Rectal smooth muscle tissue (tissue), 1 donor: ENCODE measurements at regions not wholly inside any gene's neighbourhood (a gene's known extent, or its start where the extent isn't known, plus 50 kb on each side); places are given as distances from the start of the nearest gene placed in this dataset.

ENCODE experiments used
- H3K27ac ChIP-seq: one replicate; pipeline ENCODE4 v1.7.0; 2013; ENCODE audit warnings: low read depth, low read length, inconsistent platforms
- H3K27me3 ChIP-seq: one replicate; pipeline ENCODE4 v1.7.0; 2013; ENCODE audit warnings: low read length; ENCODE audit not compliant: control insufficient read depth, insufficient read depth
- H3K36me3 ChIP-seq: one replicate; pipeline ENCODE4 v1.7.0; 2013; ENCODE audit warnings: low read length; ENCODE audit not compliant: control insufficient read depth, insufficient read depth
- H3K4me1 ChIP-seq: one replicate; pipeline ENCODE4 v1.7.0; 2013; ENCODE audit warnings: low read length; ENCODE audit not compliant: control insufficient read depth, insufficient read depth
- H3K4me3 ChIP-seq: one replicate; pipeline ENCODE4 v1.7.0; 2013; ENCODE audit warnings: low read length
- H3K9ac ChIP-seq: one replicate; pipeline ENCODE4 v1.7.0; 2013; ENCODE audit warnings: low read length

DNA sequence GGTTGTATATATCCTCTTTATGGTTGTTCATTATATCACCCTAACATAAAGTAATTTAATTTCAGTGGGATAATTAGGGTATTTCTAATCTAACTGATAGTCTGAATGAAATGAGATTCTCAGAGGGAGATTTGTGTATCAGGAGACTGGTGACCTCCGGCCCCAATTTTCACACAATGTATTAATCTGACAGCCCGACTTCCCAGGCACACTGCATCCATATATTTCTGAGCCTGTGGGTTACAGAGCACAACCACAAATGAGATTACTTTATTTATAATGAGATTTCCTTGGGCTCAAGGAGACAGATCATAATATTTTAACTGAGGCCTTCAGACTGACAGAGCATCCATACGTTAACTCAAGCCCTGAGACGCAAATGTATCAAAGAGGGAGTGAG is 125.9 kb downstream of the RCN1 start:
- Histone ChIP-seq H3K4me3 (no peak overlapping the region), H3K36me3 (no peaks in the 10 kb centered on the region), H3K27ac (no peak overlapping the region), H3K9ac (no peak overlapping the region), H3K27me3 (no peaks in the 10 kb centered on the region), H3K4me1 (no peaks in the 10 kb centered on the region)

DNA sequence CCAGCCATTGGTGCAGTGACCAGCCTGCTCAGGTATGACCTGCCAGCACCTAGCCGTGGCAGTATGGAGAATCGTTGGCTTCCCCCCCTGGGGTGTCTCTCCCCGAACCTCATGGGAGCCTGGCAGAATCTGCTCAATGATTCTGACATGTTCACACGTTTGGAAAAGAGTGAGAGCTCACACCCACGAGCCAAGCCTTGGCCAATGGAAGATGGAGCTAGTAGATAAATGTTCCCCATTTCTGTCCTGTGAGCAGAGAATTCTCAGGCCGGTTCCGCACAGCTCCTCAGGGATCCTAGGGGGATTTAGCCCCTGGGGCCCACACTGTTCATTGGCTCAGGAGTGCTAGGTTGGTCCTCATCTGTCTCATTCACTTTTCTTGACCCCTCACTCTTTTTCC is 128.4 kb downstream of the RCN1 start:
- Histone ChIP-seq H3K4me1 (no peaks in the 10 kb centered on the region), H3K36me3 (no peaks in the 10 kb centered on the region), H3K4me3 (no peak overlapping the region), H3K27me3 (no peaks in the 10 kb centered on the region), H3K9ac (no peak overlapping the region), H3K27ac (no peak overlapping the region)

DNA sequence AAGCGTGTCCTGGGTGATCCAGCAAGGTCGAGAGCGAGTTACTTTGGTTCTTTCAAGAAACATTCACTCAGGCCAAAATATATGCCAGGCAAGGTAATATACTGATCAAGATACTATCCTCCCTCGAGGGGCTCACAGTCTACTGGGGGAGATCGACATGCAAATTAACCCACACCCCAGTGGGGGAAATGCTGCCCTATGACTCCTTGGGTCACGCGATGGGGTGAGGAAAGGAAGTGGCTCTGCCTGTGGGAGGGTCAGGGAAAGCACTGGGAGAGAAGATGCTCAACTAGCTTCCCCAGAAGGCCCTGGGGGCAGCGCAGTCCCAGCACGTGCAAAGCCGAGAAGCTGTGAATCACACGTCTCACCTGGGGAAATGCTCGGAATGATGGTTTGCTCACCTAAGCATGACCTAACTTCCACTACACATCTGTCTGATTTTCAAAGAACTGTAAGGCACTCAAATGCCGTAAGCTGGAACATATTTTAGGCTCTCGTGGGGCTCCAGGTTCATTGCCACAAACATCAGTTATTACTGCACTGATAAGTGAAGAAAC is 130.7 kb downstream of the RCN1 start:
- H3K36me3 ChIP-seq = no peaks in the 10 kb centered on the region
- no peaks in the 10 kb centered on the region for H3K27me3 ChIP-seq
- H3K4me3 ChIP-seq = no peak overlapping the region
- H3K4me1 ChIP-seq = no peaks in the 10 kb centered on the region
- H3K27ac ChIP-seq = no peak overlapping the region
- no peak overlapping the region for H3K9ac ChIP-seq

DNA sequence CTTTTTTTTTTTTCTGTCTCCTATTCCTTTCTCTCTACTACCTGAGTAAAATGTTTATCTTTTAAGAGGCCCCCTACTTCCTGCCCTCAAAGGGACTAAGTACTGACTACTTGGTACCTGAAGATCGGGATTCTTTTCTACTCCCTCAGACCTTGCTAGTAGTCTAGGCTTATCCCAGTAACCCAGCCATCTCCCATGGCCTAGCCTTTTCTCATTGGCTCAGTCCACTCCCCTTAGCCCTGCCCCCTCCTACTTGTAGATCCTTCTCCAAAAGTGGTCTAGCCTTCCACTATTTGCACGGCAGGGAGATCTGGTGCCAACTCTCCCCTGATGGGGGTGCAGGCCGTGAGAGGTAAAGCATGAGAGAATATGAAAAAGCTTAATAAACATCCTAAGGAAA is 133.7 kb downstream of the RCN1 start:
- no peak overlapping the region for H3K9ac ChIP-seq
- no peaks in the 10 kb centered on the region for H3K4me1 ChIP-seq
- no peak overlapping the region for H3K4me3 ChIP-seq
- no peaks in the 10 kb centered on the region for H3K36me3 ChIP-seq
- H3K27ac ChIP-seq = no peak overlapping the region
- H3K27me3 ChIP-seq = no peaks in the 10 kb centered on the region

DNA sequence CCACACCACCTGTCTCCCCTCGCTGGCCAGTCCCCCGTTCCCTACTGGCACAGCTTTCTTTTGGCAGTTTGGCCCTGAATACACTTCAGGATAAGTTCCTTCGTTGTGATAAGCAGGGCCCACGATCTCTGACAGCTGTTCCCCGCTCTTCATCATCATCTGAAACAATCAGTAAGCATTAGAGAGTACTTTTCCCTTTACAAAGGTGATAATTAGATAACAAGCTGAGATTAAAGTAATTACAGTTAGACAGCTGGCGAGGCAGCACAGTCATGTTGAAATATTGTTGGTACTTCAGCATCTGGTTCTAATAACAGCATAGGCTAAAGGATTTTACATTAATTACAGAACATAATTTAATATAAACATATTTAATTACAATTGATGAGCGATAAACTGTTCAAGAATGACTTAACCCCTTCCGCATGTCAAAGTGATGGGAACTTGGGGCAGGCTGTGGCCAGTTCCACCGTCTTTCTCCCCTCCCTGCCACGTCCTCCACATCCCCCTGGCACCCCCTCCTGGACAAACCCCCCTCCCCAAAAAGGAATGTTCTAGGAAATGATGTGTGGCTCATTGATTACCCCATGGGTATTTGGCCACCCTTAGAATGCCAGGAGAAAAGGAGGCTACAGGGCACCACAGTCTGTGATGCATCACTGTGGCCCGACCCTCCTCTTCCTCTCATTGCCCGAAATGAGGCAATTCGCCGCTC is 134.9 kb downstream of the RCN1 start:
- Histone ChIP-seq H3K27me3 (no peaks in the 10 kb centered on the region), H3K4me1 (no peaks in the 10 kb centered on the region)

DNA sequence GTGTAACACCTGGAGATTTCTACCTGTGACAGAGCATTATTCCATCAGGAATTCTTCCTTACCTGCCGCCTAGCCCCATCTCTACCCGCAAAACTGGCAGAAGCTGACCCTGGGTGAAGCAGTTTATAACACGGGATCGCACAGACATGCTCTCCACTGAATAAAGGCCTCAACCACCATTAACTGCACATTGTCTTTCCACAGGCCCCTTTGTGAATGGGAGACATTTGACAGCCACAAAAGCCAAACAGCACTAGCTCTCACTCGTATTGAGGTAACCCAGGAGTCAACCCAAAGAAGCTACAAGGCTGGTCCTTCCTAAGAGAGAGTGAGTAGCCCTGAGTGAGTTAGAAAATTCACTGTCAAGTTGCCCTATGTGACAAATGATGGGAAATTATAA is 135.6 kb downstream of the RCN1 start:
- no peak overlapping the region for H3K9ac ChIP-seq
- no peaks in the 10 kb centered on the region for H3K27me3 ChIP-seq
- H3K4me3 ChIP-seq = no peak overlapping the region
- H3K4me1 ChIP-seq = no peaks in the 10 kb centered on the region
- no peaks in the 10 kb centered on the region for H3K36me3 ChIP-seq
- no peak overlapping the region for H3K27ac ChIP-seq

More for the DNA sequence above, 134.9 kb downstream of the RCN1 start:
- no peak overlapping the region for H3K9ac ChIP-seq
- no peak overlapping the region for H3K27ac ChIP-seq
- no peak overlapping the region for H3K4me3 ChIP-seq
- H3K36me3 ChIP-seq = no peaks in the 10 kb centered on the region

DNA sequence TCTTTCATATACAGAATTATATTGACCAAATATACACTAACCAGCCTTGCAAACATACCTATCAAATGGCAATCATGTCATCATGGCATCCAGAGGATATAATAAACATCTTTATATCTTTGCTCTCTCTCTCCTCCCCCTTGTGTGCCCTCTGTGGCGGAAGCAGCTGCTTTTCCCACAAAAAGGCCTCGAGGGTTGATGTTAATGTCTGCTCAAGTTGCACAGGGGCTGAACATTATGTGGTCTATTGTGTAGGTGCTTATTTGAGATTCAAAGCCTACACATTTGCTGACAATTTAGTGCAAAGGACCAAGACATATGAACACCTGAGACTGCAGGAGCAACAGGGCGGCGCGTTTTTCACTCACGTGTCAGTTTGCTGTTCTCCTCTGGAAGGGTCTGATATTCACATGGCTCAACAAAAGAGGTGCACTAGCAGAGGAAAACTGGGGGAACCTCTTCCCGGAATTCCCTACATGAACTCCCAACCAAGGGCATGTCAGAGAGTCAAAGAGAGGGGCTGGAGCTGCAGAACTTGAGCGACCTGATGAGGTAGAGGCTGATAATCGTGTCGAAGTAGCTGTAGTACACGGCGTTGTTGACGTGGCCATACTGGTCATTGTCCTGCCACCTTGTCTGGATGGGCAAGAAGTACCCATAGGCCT is 138.8 kb downstream of the RCN1 start:
- H3K9ac ChIP-seq = no peak overlapping the region

DNA sequence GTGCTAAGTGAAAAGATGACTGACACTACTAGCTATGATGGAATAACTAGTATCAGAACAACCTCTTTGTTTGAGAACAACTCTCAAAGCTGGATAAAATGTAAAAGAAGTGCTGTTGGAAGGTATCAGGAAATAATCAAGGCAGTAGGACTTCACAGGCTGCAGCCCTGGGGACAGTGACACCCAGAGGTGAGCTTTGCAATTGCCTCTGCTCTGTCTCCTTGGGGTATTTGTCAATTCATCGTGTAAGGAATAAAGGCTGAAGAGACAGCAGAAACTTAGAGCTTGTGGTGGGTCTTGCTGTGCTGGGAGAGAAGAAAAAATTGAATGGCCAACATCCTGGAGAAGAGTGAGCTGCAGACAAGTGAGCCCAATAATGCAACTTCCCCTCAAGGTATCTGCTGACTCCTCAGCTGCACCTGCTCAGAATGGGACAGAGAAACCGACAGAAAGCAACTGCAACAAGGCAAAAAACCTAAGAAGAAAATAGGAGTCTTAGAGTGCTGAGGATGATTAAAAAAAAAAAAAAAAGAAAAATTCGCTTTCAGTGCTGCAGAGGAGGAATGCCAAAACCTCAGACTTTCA is 141.1 kb downstream of the RCN1 start:
- H3K9ac ChIP-seq = no peak overlapping the region
- H3K36me3 ChIP-seq = no peaks in the 10 kb centered on the region
- no peak overlapping the region for H3K4me3 ChIP-seq
- no peaks in the 10 kb centered on the region for H3K4me1 ChIP-seq
- H3K27ac ChIP-seq = no peak overlapping the region
- H3K27me3 ChIP-seq = no peaks in the 10 kb centered on the region

More for the DNA sequence above, 138.8 kb downstream of the RCN1 start:
- H3K27me3 ChIP-seq = no peaks in the 10 kb centered on the region
- H3K4me3 ChIP-seq = no peak overlapping the region
- H3K36me3 ChIP-seq = no peaks in the 10 kb centered on the region
- H3K4me1 ChIP-seq = no peaks in the 10 kb centered on the region
- H3K27ac ChIP-seq = no peak overlapping the region

DNA sequence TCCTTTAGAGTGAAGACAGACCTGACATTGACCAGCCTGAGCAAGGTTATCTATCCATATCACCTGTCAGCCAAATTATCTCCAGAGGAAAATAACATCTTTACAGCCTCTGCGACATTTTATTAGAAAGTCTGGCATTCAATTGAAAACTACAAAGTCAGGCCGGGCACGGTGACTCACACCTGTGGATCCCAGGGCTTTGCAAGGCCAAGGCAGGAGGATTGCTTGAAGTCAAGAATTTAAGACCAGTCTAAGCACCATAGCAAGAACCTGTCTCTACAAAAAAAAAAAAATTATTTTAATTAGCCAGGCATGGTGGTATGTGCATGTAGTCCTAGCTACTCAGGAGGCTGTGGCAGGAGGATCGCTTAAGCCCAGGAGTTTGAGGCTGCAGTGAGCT is 141.6 kb downstream of the RCN1 start:
- Histone ChIP-seq H3K27ac (no peak overlapping the region), H3K27me3 (no peaks in the 10 kb centered on the region), H3K36me3 (no peaks in the 10 kb centered on the region), H3K4me3 (no peak overlapping the region), H3K9ac (no peak overlapping the region), H3K4me1 (no peaks in the 10 kb centered on the region)

DNA sequence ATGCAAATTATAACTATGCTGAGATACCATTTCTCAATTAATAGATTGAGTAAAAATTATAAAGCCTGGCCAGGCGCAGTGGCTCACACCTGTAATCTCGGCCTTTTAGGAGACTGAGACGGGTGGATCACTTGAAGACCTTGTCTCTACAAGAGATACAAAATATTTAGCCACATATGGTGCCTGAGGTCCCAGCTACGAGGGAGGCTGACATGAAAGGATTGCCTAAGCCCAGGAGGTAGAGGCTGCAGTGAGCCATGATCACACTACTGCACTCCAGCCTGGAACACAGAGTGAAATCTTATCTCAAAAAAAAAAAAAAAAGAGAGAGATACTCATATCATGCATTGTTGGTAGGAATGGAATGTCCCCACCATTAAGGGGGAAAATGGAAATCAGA is 142.4 kb downstream of the RCN1 start:
- no peaks in the 10 kb centered on the region for H3K36me3 ChIP-seq
- no peaks in the 10 kb centered on the region for H3K4me1 ChIP-seq
- no peak overlapping the region for H3K27ac ChIP-seq
- H3K27me3 ChIP-seq = no peaks in the 10 kb centered on the region
- H3K9ac ChIP-seq = no peak overlapping the region
- H3K4me3 ChIP-seq = no peak overlapping the region

DNA sequence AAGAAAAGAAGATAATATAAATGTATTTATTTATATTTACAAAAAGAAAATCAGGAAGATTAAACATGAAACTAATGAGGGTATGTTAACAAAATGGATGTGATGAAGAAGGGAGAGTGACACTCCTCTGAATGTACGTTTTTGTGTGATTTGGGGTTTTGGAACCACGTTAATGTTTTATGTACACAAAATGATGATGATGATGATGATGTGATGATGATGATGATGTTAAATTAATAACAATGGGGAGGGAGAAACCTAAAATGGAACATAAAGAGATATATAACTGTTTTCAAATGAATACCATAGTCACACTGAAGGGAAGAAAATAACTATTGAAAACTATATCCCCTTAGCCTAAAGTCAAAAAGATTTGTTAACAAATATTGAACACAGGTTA is 143.1 kb downstream of the RCN1 start:
- H3K9ac ChIP-seq = no peak overlapping the region
- no peaks in the 10 kb centered on the region for H3K4me1 ChIP-seq
- H3K36me3 ChIP-seq = no peaks in the 10 kb centered on the region
- no peak overlapping the region for H3K4me3 ChIP-seq
- H3K27me3 ChIP-seq = no peaks in the 10 kb centered on the region
- no peak overlapping the region for H3K27ac ChIP-seq

DNA sequence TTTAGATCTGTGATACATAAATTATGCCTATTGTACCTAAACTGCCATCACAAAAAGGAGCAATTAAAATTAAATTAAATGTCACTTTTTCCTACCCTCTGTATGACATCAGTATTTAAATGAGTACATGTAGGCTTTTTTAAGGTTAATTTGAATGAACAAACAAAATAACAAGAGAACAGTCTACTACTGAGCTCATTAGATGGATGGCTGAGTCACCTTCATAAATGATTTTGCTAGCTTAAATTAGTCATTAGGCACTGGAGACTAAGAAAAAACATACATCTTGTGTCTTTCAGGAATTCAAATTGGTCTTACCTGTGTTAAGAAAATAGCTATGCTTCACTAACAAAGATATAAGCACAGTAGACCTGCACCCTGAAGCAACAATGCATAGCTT is 153.6 kb downstream of the RCN1 start:
- Histone ChIP-seq H3K4me1 (no peaks in the 10 kb centered on the region), H3K27ac (no peak overlapping the region), H3K27me3 (no peaks in the 10 kb centered on the region), H3K9ac (no peak overlapping the region), H3K36me3 (no peaks in the 10 kb centered on the region), H3K4me3 (no peak overlapping the region)
